Immature natural killer cell (primary cell): ENCODE measurements at regions not wholly inside any gene's neighbourhood (a gene's known extent, or its start where the extent isn't known, plus 50 kb on each side); places are given as distances from the start of the nearest gene placed in this dataset.

Experiments
- DNase-seq, 3 donors: peaks; one replicate each; pipeline ENCODE4 v3.0.0; 2022; ENCODE audit warnings: mixed read lengths in 1 of 3
- H3K27ac Mint-ChIP-seq, 6 donors: one replicate each; pipeline ENCODE4 v1.8.0; 2020; ENCODE audit warnings: mixed read lengths in 6 of 6, mild to moderate bottlenecking in 5 of 6, inconsistent platforms in 4 of 6, moderate library complexity in 3 of 6
- H3K27me3 Mint-ChIP-seq, 3 donors: one replicate each; pipeline ENCODE4 v1.8.0; 2020 to 2021; ENCODE audit warnings: low read depth in 3 of 3, mild to moderate bottlenecking in 3 of 3, mixed read lengths in 3 of 3, moderate library complexity in 3 of 3, inconsistent platforms in 1 of 3
- H3K36me3 Mint-ChIP-seq, 3 donors: one replicate each; pipeline ENCODE4 v1.8.0; 2020; ENCODE audit warnings: mixed read lengths in 3 of 3, inconsistent platforms in 2 of 3, mild to moderate bottlenecking in 2 of 3
- H3K4me1 Mint-ChIP-seq, 2 donors: one replicate each; pipeline ENCODE4 v1.8.0; 2020; ENCODE audit warnings: inconsistent platforms in 2 of 2, mild to moderate bottlenecking in 2 of 2, mixed read lengths in 2 of 2, moderate library complexity in 1 of 2
- H3K4me3 Mint-ChIP-seq, 5 donors: one replicate each; pipeline ENCODE4 v1.8.0; 2020; ENCODE audit warnings: mild to moderate bottlenecking in 5 of 5, mixed read lengths in 5 of 5, inconsistent platforms in 3 of 5, moderate library complexity in 3 of 5
- H3K9me3 Mint-ChIP-seq, 6 donors: one replicate each; pipeline ENCODE4 v1.8.0; 2020; ENCODE audit warnings: mild to moderate bottlenecking in 6 of 6, mixed read lengths in 6 of 6, inconsistent platforms in 4 of 6, moderate library complexity in 3 of 6

- H3K36me3 Mint-ChIP-seq = no peaks in the 10 kb centered on the region
- H3K4me3 Mint-ChIP-seq = no peak overlapping the region
- no peaks in the 10 kb centered on the region for H3K4me1 Mint-ChIP-seq
- H3K27me3 Mint-ChIP-seq = peaks cover 0 to 2% (median 0%) of the 10 kb centered on the region in 3 donors
- no peak overlapping the region for H3K27ac Mint-ChIP-seq
- peaks cover 0 to 19% (median 5%) of the 10 kb centered on the region in 6 donors for H3K9me3 Mint-ChIP-seq
- no peak for DNase-seq
These were observed 177.0 kb downstream of the RBM46 start for GRCh38 chr4:154958121-154958520.

- H3K27ac Mint-ChIP-seq = no peak overlapping the region
- no peaks in the 10 kb centered on the region for H3K4me1 Mint-ChIP-seq
- H3K9me3 Mint-ChIP-seq = peaks cover under 1 to 22% (median 7%) of the 10 kb centered on the region in 6 donors
- no peak overlapping the region for H3K4me3 Mint-ChIP-seq
- H3K36me3 Mint-ChIP-seq = no peaks in the 10 kb centered on the region
- no peak for DNase-seq
- peaks cover 0 to 2% (median 0%) of the 10 kb centered on the region in 3 donors for H3K27me3 Mint-ChIP-seq
These were observed 177.7 kb downstream of the RBM46 start for GRCh38 chr4:154958621-154959358.

GRCh38 chr4:154959756-154960155 is 178.7 kb downstream of the RBM46 start:
- no peaks in the 10 kb centered on the region for H3K4me1 Mint-ChIP-seq
- DNase-seq = no peak
- H3K27me3 Mint-ChIP-seq = peaks cover 0 to 2% (median 0%) of the 10 kb centered on the region in 3 donors
- no peak overlapping the region for H3K4me3 Mint-ChIP-seq
- no peaks in the 10 kb centered on the region for H3K36me3 Mint-ChIP-seq
- H3K9me3 Mint-ChIP-seq = peaks cover 5 to 29% (median 8%) of the 10 kb centered on the region in 6 donors
- H3K27ac Mint-ChIP-seq = no peak overlapping the region

GRCh38 chr4:154960476-154960875 is 179.4 kb downstream of the RBM46 start:
- Mint-ChIP-seq H3K9me3 (peaks cover 3 to 26% (median 9%) of the 10 kb centered on the region in 6 donors), H3K27ac (no peak overlapping the region), H3K27me3 (peaks cover 0 to 2% (median 0%) of the 10 kb centered on the region in 3 donors), H3K4me1 (no peaks in the 10 kb centered on the region), H3K4me3 (no peak overlapping the region), H3K36me3 (no peaks in the 10 kb centered on the region)
- DNase-seq = no peak

GRCh38 chr4:154961263-154961662 is 180.2 kb downstream of the RBM46 start:
- H3K4me1 Mint-ChIP-seq = no peaks in the 10 kb centered on the region

GRCh38 chr4:154973244-154974035 is 192.4 kb downstream of the RBM46 start:
- DNase-seq = no peak
- Mint-ChIP-seq H3K27ac (no peak overlapping the region), H3K27me3 (peaks cover 0 to 1% (median 0%) of the 10 kb centered on the region in 3 donors), H3K9me3 (peaks cover 0 to 10% (median under 1%) of the 10 kb centered on the region in 6 donors), H3K4me1 (no peaks in the 10 kb centered on the region), H3K4me3 (no peak overlapping the region), H3K36me3 (no peaks in the 10 kb centered on the region)

More at GRCh38 chr4:154961263-154961662, 180.2 kb downstream of the RBM46 start:
- DNase-seq = no peak
- Mint-ChIP-seq H3K36me3 (no peaks in the 10 kb centered on the region), H3K27ac (no peak overlapping the region), H3K27me3 (peaks cover 0 to 1% (median 0%) of the 10 kb centered on the region in 3 donors), H3K4me3 (no peak overlapping the region), H3K9me3 (peaks cover 3 to 26% (median 9%) of the 10 kb centered on the region in 6 donors)

GRCh38 chr4:154977228-154977627 is 196.2 kb downstream of the RBM46 start:
- H3K36me3 Mint-ChIP-seq = no peaks in the 10 kb centered on the region
- H3K9me3 Mint-ChIP-seq = peaks cover 0 to 5% (median under 1%) of the 10 kb centered on the region in 6 donors
- DNase-seq = no peak
- no peaks in the 10 kb centered on the region for H3K4me1 Mint-ChIP-seq
- no peak overlapping the region for H3K27ac Mint-ChIP-seq
- H3K4me3 Mint-ChIP-seq = no peak overlapping the region
- peaks cover 0 to 1% (median 0%) of the 10 kb centered on the region in 3 donors for H3K27me3 Mint-ChIP-seq

- no peak overlapping the region for H3K27ac Mint-ChIP-seq
These were observed 201.3 kb downstream of the RBM46 start for GRCh38 chr4:154982187-154983047.

GRCh38 chr4:154983714-154984113 is 202.6 kb downstream of the RBM46 start:
- Mint-ChIP-seq H3K9me3 (peaks cover 0 to 5% (median 0%) of the 10 kb centered on the region in 6 donors), H3K4me1 (no peaks in the 10 kb centered on the region), H3K36me3 (no peaks in the 10 kb centered on the region), H3K27ac (no peak overlapping the region), H3K4me3 (no peak overlapping the region), H3K27me3 (no peaks in the 10 kb centered on the region)
- DNase-seq = no peak

More at GRCh38 chr4:154982187-154983047, 201.3 kb downstream of the RBM46 start:
- H3K9me3 Mint-ChIP-seq = peaks cover 0 to 2% (median 0%) of the 10 kb centered on the region in 6 donors
- no peak for DNase-seq
- H3K27me3 Mint-ChIP-seq = no peaks in the 10 kb centered on the region
- no peaks in the 10 kb centered on the region for H3K4me1 Mint-ChIP-seq
- no peaks in the 10 kb centered on the region for H3K36me3 Mint-ChIP-seq
- no peak overlapping the region for H3K4me3 Mint-ChIP-seq

- Mint-ChIP-seq H3K27me3 (no peaks in the 10 kb centered on the region), H3K4me1 (no peaks in the 10 kb centered on the region), H3K4me3 (no peak overlapping the region), H3K9me3 (peaks cover 0 to 5% (median 0%) of the 10 kb centered on the region in 6 donors), H3K27ac (no peak overlapping the region), H3K36me3 (no peaks in the 10 kb centered on the region)
- DNase-seq = no peak
These were observed 203.1 kb downstream of the RBM46 start for GRCh38 chr4:154984148-154984547.

- Mint-ChIP-seq H3K36me3 (no peaks in the 10 kb centered on the region), H3K27ac (no peak overlapping the region), H3K4me1 (no peaks in the 10 kb centered on the region), H3K4me3 (no peak overlapping the region), H3K9me3 (peaks cover 0 to 5% (median 0%) of the 10 kb centered on the region in 6 donors), H3K27me3 (peaks cover 0 to 2% (median 0%) of the 10 kb centered on the region in 3 donors)
- no peak for DNase-seq
These were observed 203.5 kb downstream of the RBM46 start for GRCh38 chr4:154984616-154985015.

- Mint-ChIP-seq H3K27me3 (peaks cover 0 to 3% (median 0%) of the 10 kb centered on the region in 3 donors), H3K9me3 (peaks cover 0 to 5% (median 0%) of the 10 kb centered on the region in 6 donors), H3K27ac (no peak overlapping the region), H3K4me3 (no peak overlapping the region), H3K36me3 (no peaks in the 10 kb centered on the region), H3K4me1 (no peaks in the 10 kb centered on the region)
- DNase-seq = no peak
These were observed 204.6 kb downstream of the RBM46 start for GRCh38 chr4:154985673-154986072.

GRCh38 chr4:154988511-154988910 is 207.4 kb downstream of the RBM46 start:
- no peak overlapping the region for H3K4me3 Mint-ChIP-seq
- no peak overlapping the region for H3K27ac Mint-ChIP-seq
- H3K9me3 Mint-ChIP-seq = peaks cover 0 to 5% (median 0%) of the 10 kb centered on the region in 6 donors
- peaks cover 0 to 3% (median 0%) of the 10 kb centered on the region in 3 donors for H3K27me3 Mint-ChIP-seq
- no peaks in the 10 kb centered on the region for H3K36me3 Mint-ChIP-seq
- H3K4me1 Mint-ChIP-seq = no peaks in the 10 kb centered on the region
- no peak for DNase-seq
